A549 (cell line): ENCODE measurements at regions not wholly inside any gene's neighbourhood (a gene's known extent, or its start where the extent isn't known, plus 50 kb on each side); places are given as distances from the start of the nearest gene placed in this dataset.

Source experiments
- CEBPB ChIP-seq, 2 experiments: fragments of >200 bp in 1 of 2; sonication (Bioruptor Twin) in 1 of 2; formaldehyde crosslinking in 1 of 2; IDR thresholded peaks; 2 replicates each; pipeline ENCODE4 v1.6.1; 2012 to 2016
- CTCF ChIP-seq: fragments of >200 bp; sonication (Bioruptor Twin); formaldehyde crosslinking; IDR thresholded peaks from 3 replicates; pipeline ENCODE4 v1.5.1; 2016
- E2F6 ChIP-seq: IDR thresholded peaks from 2 replicates; pipeline ENCODE4 v1.6.1; 2012; ENCODE audit warnings: low read depth, borderline replicate concordance
- EHF ChIP-seq: fragments of 250-450 bp; sonication (Bioruptor Pico); IDR thresholded peaks from 2 replicates; pipeline ENCODE4 v1.5.0; 2020; ENCODE audit warnings: mild to moderate bottlenecking
- EHMT2 ChIP-seq: fragments of 200-600 bp; sonication (generic); IDR thresholded peaks from 2 replicates; pipeline ENCODE4 v1.6.1; 2016; ENCODE audit warnings: antibody characterized with exemption, low read depth, mild to moderate bottlenecking, moderate library complexity
- EP300 ChIP-seq, 2 experiments: fragments of >200 bp; sonication (Bioruptor Twin); formaldehyde crosslinking; IDR thresholded peaks; 2 replicates in 1 of 2; 3 replicates in 1 of 2; pipeline ENCODE4 v1.6.1; 2016 to 2017
- ESRRA ChIP-seq: fragments of 150-350 bp; IDR thresholded peaks from 2 replicates; pipeline ENCODE4 v1.6.1; 2014; ENCODE audit warnings: mild to moderate bottlenecking, low read length, borderline replicate concordance
- FOSL2 ChIP-seq, 2 experiments: fragments of 450-650 bp in 1 of 2; fragments of >200 bp in 1 of 2; sonication (Bioruptor Twin) in 1 of 2; formaldehyde crosslinking; IDR thresholded peaks; 2 replicates each; pipeline versions ENCODE4 v1.5.0 to v1.6.1; 2016 to 2020; ENCODE audit warnings: mild to moderate bottlenecking in 1 of 2, moderate library complexity in 1 of 2
- FOXS1 ChIP-seq: fragments of 250-450 bp; sonication (Bioruptor Pico); IDR thresholded peaks from 2 replicates; pipeline ENCODE4 v1.5.0; 2020; ENCODE audit warnings: mild to moderate bottlenecking, moderate library complexity
- GATA3 ChIP-seq: IDR thresholded peaks from 2 replicates; pipeline ENCODE4 v1.6.1; 2012; ENCODE audit warnings: borderline replicate concordance
- HDAC2 ChIP-seq: fragments of 200-600 bp; sonication (generic); IDR thresholded peaks from 2 replicates; pipeline ENCODE4 v1.6.1; 2016
- HES2 ChIP-seq: fragments of >200 bp; sonication (Bioruptor Twin); formaldehyde crosslinking; IDR thresholded peaks from 2 replicates; pipeline ENCODE4 v1.6.1; 2016
- HOXB13 ChIP-seq: fragments of 250-450 bp; sonication (Bioruptor Pico); IDR thresholded peaks from 2 replicates; pipeline ENCODE4 v1.5.0; 2020; ENCODE audit warnings: low read depth, mild to moderate bottlenecking, moderate library complexity
- JUN ChIP-seq, 2 experiments: fragments of >200 bp; sonication (Bioruptor Twin); formaldehyde crosslinking; IDR thresholded peaks; 2 replicates in 1 of 2; 3 replicates in 1 of 2; pipeline ENCODE4 v1.6.1; 2016 to 2017
- JUNB ChIP-seq: fragments of >200 bp; sonication (Bioruptor Twin); formaldehyde crosslinking; IDR thresholded peaks from 2 replicates; pipeline ENCODE4 v1.6.1; 2016
- KDM5A ChIP-seq: fragments of 200-600 bp; sonication (generic); IDR thresholded peaks from 2 replicates; pipeline ENCODE4 v1.6.1; 2016; ENCODE audit warnings: antibody characterized with exemption, mild to moderate bottlenecking
- MYC ChIP-seq: IDR thresholded peaks from 2 replicates; pipeline ENCODE4 v1.6.1; 2012; ENCODE audit warnings: mild to moderate bottlenecking, inconsistent platforms, low read length, improper control_type of control experiment, borderline replicate concordance
- NFE2L2 ChIP-seq: fragments of 150-350 bp; conservative IDR thresholded peaks from 2 replicates; pipeline ENCODE4 v1.6.1; 2014; ENCODE audit warnings: low read length
- NPAS2 ChIP-seq: fragments of 250-450 bp; sonication (Bioruptor Pico); IDR thresholded peaks from 2 replicates; pipeline ENCODE4 v1.8.0; 2022; ENCODE audit warnings: mild to moderate bottlenecking, moderate library complexity, borderline replicate concordance
- NR3C1 ChIP-seq: fragments of >200 bp; sonication (Bioruptor Twin); formaldehyde crosslinking; IDR thresholded peaks from 3 replicates; pipeline ENCODE4 v1.6.1; 2017
- PBX3 ChIP-seq: IDR thresholded peaks from 2 replicates; pipeline ENCODE4 v1.6.1; 2012
- RAD21 ChIP-seq, 2 experiments: fragments of >200 bp in 1 of 2; sonication (Bioruptor Twin) in 1 of 2; formaldehyde crosslinking in 1 of 2; IDR thresholded peaks in 1 of 2; conservative IDR thresholded peaks in 1 of 2; 2 replicates in 1 of 2; 3 replicates in 1 of 2; pipeline ENCODE4 v1.6.1; 2012 to 2018; ENCODE audit warnings: inconsistent platforms in 1 of 2
- SREBF2 ChIP-seq: fragments of 450-650 bp; IDR thresholded peaks from 2 replicates; pipeline ENCODE4 v1.6.1; 2014; ENCODE audit warnings: mild to moderate bottlenecking, moderate library complexity
- TP53 ChIP-seq: fragments of 250-450 bp; sonication (Bioruptor Pico); IDR thresholded peaks from 2 replicates; pipeline ENCODE4 v1.5.0; 2021; ENCODE audit warnings: mild to moderate bottlenecking, moderate library complexity
- TF ChIP-seq, protein P1 (sequence below): fragments of 150-350 bp; IDR thresholded peaks from 2 replicates; pipeline ENCODE4 v1.6.1; 2014; ENCODE audit warnings: low read depth, mild to moderate bottlenecking, low read length
- TF ChIP-seq, protein P2 (sequence below): fragments of >200 bp; sonication (Bioruptor Twin); formaldehyde crosslinking; IDR thresholded peaks from 3 replicates; pipeline ENCODE4 v1.6.1; 2016
- TF ChIP-seq, protein P3 (sequence below): fragments of 250-450 bp; sonication (Bioruptor Pico); IDR thresholded peaks from 2 replicates; pipeline ENCODE4 v1.5.0; 2021; ENCODE audit warnings: mild to moderate bottlenecking, moderate library complexity, borderline replicate concordance

DNA sequence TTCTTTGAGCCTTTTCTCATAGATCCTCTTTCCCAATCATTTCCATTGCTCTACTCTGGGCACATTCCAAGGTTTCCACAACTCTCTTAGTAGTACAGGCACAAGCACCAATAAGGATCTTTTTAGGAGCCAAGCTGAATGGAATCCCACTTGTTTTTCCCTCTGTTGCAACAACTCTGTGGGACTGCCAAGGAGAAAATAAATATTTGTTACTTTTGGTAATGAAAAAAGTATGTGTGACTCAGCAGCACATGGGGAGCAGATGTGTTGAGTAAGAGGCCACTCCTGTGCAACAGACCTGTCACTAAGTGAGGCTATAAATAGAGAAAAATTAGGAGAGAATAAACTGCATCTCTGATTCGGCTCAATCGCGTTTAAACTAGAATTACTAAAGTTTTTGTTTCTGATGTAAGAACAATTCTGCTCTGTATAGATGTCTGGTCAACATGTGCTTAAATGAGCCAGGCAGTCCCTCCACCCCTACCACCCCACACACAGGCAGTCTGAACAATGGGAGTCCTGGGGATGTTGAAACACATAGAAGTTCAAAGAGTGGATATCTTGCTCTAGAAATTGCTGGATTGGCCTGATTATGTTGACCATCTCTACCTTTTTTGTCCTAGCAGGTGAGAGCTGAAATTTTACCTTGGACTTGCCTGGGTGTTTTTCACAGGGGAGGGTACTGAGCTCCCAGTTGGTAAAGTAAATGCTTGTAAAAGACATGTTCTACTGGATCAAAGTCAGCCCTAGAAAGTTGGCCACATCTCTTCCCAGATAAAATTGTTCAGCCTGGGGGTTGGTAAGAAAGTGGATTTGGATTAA is 244.3 kb upstream of the NOVA1 start (continued):
- TF ChIP-seq, protein P1, sequence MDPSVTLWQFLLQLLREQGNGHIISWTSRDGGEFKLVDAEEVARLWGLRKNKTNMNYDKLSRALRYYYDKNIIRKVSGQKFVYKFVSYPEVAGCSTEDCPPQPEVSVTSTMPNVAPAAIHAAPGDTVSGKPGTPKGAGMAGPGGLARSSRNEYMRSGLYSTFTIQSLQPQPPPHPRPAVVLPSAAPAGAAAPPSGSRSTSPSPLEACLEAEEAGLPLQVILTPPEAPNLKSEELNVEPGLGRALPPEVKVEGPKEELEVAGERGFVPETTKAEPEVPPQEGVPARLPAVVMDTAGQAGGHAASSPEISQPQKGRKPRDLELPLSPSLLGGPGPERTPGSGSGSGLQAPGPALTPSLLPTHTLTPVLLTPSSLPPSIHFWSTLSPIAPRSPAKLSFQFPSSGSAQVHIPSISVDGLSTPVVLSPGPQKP: no peak
- no peak for TF ChIP-seq ESRRA
- peak; percentile 92 for TF ChIP-seq GATA3
- peak; percentile 39 to 66; a peak in 4 of 5 replicates for TF ChIP-seq RAD21 (conservative IDR thresholded peaks at IDR 0.05 in 1 of 2, IDR thresholded peaks at IDR 0.05 in 1 of 2)
- TF ChIP-seq KDM5A: no peak
- TF ChIP-seq HOXB13 (CRISPR knock-in tag): no peak
- TF ChIP-seq E2F6: 0 out of 2 replicates have a peak, but pooled peaks have one; percentile 17
- no peak for TF ChIP-seq NFE2L2
- TF ChIP-seq NPAS2: no peak
- TF ChIP-seq EP300 (IDR thresholded peaks at IDR 0.05): peak; percentile 89; a peak in 4 of 5 replicates
- TF ChIP-seq PBX3: peak; percentile 62
- TF ChIP-seq HDAC2: no peak
- TF ChIP-seq HES2: peak; percentile 94
- TF ChIP-seq CTCF: no peak
- TF ChIP-seq EHMT2: no peak
- TF ChIP-seq JUNB: peak; percentile 97
- TF ChIP-seq, protein P2, sequence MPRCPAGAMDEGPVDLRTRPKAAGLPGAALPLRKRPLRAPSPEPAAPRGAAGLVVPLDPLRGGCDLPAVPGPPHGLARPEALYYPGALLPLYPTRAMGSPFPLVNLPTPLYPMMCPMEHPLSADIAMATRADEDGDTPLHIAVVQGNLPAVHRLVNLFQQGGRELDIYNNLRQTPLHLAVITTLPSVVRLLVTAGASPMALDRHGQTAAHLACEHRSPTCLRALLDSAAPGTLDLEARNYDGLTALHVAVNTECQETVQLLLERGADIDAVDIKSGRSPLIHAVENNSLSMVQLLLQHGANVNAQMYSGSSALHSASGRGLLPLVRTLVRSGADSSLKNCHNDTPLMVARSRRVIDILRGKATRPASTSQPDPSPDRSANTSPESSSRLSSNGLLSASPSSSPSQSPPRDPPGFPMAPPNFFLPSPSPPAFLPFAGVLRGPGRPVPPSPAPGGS: peak; percentile 98; the same call in 2 of the 3 replicates
- TF ChIP-seq TP53 (CRISPR knock-in tag): no peak
- no peak for TF ChIP-seq NR3C1
- TF ChIP-seq CEBPB (IDR thresholded peaks at IDR 0.05): peak; percentile 99
- no peak for TF ChIP-seq EHF (CRISPR knock-in tag)
- TF ChIP-seq, protein P3, sequence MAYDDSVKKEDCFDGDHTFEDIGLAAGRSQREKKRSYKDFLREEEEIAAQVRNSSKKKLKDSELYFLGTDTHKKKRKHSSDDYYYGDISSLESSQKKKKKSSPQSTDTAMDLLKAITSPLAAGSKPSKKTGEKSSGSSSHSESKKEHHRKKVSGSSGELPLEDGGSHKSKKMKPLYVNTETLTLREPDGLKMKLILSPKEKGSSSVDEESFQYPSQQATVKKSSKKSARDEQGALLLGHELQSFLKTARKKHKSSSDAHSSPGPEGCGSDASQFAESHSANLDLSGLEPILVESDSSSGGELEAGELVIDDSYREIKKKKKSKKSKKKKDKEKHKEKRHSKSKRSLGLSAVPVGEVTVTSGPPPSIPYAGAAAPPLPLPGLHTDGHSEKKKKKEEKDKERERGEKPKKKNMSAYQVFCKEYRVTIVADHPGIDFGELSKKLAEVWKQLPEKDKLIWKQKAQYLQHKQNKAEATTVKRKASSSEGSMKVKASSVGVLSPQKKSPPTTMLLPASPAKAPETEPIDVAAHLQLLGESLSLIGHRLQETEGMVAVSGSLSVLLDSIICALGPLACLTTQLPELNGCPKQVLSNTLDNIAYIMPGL (CRISPR knock-in tag): no peak
- peak; percentile 94; a peak in 4 of 5 replicates for TF ChIP-seq JUN (IDR thresholded peaks at IDR 0.05)
- TF ChIP-seq FOXS1: peak; percentile 11; the same call in 1 of the 2 replicates
- TF ChIP-seq FOSL2 (IDR thresholded peaks at IDR 0.05): peak; percentile 98
- peak; percentile 99 for TF ChIP-seq FOSL2 (CRISPR knock-in tag; IDR thresholded peaks at IDR 0.05)
- TF ChIP-seq SREBF2: no peak
- TF ChIP-seq MYC: peak; percentile 97
